ENCODE measurements at regions not wholly inside any gene's neighbourhood (a gene's known extent, or its start where the extent isn't known, plus 50 kb on each side); places are given as distances from the start of the nearest gene placed in this dataset.
"Not testable (repeated sequence)": the region's sequence is repeated elsewhere in the genome, so short reads cannot be mapped to it uniquely, and the experiment has no call there.

DNA sequence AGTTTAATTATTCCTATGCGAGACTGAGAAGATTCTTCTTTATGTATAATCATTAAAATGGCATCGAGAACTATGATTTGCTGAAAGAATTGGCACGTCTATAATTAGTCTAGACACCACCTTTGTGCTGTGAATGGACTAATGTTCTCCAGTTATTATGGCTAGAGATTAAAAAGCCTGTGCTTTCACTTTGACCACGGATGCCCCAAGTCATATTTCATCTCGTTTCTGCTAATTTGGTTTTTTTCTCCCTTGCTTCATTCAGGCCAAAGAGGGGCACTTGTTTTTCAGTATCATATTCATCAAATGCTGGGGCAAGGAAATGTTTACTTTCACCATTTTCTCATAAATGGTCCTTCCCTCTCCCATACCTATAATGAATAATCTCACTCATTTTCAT lies 63.3 kb upstream of the BMS1 start:
- whole genome bisulfite sequencing, 2 donors (ENCODE audit: extremely low coverage in 2 of 2, insufficient read length in 2 of 2, insufficient replicate concordance in 1 of 2): no CpG with 5 or more reads among the region's 5 CpGs

DNA sequence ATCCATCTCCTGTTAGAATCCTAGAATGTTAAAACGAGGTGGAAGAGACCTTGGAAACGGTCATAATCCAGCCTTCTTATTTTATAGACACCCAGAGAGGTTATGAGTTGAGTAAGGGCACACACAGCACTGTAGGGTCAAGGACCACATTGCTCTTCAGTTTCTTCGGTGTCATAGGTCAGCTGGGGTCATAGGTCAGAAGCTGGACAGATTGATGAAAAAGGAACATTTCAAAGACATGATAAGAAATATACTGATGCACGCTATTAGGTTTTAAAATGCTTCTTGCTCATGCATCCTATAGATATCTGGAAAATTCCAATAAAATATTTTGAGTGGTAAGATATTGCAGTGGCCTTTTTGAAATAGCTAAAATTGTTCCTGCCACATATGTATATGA lies 60.0 kb upstream of the BMS1 start:
- no peak overlapping the region for H2AK5ac ChIP-seq (ENCODE audit: low read depth, low read length)
- WGBS, 2 donors (ENCODE audit: extremely low coverage in 2 of 2, insufficient read length in 2 of 2, insufficient replicate concordance in 1 of 2): no CpG with 5 or more reads among the region's 4 CpGs
- H3K27me3 ChIP-seq (ENCODE audit: control insufficient read depth in 3 of 3, insufficient read depth in 3 of 3, low read depth in 1 of 3, low read length in 3 of 3): peaks cover 0 to 2% (median 0%) of the 10 kb centered on the region in 3 experiments
- H2BK12ac ChIP-seq (ENCODE audit: low read length): no peak overlapping the region
- no peak overlapping the region for H3K23ac ChIP-seq (ENCODE audit: low read depth, low read length, poor library complexity)
- DNase-seq (ENCODE audit: low spot score): no peak
- H2BK120ac ChIP-seq (ENCODE audit: low read depth, low read length): no peak overlapping the region
- no peaks in the 10 kb centered on the region for H3K79me1 ChIP-seq (ENCODE audit: low read depth, low read length)
- no peaks in the 10 kb centered on the region for H3K36me3 ChIP-seq (replicated peaks in 1 of 2; ENCODE audit: control insufficient read depth in 2 of 2, insufficient read depth in 2 of 2, low read length in 2 of 2)
- H3K14ac ChIP-seq (ENCODE audit: low read length): no peak overlapping the region
- H3K4me3 ChIP-seq (ENCODE audit: low read length in 2 of 2): no peak overlapping the region
- H3K4ac ChIP-seq (ENCODE audit: low read length): no peak overlapping the region
- no peak overlapping the region for H2BK5ac ChIP-seq (ENCODE audit: low read length)
- H3K4me1 ChIP-seq (ENCODE audit: control insufficient read depth in 2 of 2, insufficient read depth in 1 of 2, low read depth in 1 of 2, low read length in 2 of 2): no peaks in the 10 kb centered on the region
- no peak overlapping the region for H3K27ac ChIP-seq (replicated peaks; ENCODE audit: low read length)
- H3K4me2 ChIP-seq (ENCODE audit: insufficient read depth, low read length, poor library complexity, severe bottlenecking): no peak overlapping the region
- H4K91ac ChIP-seq (ENCODE audit: low read depth, low read length, poor library complexity): no peak overlapping the region
- no peak overlapping the region for H4K8ac ChIP-seq (ENCODE audit: low read depth, low read length)
- H3K9ac ChIP-seq (ENCODE audit: low read depth, low read length, poor library complexity): no peak overlapping the region
- no peak overlapping the region for H2AFZ ChIP-seq (ENCODE audit: low read length)
- no peak overlapping the region for H2BK15ac ChIP-seq (ENCODE audit: low read length)
- peaks cover 0 to 2% of the 10 kb centered on the region in 2 donors for H3K9me3 ChIP-seq (replicated peaks in 1 of 2; ENCODE audit: control insufficient read depth in 2 of 2, insufficient read depth in 1 of 2, low read depth in 1 of 2, low read length in 2 of 2)
- H3K18ac ChIP-seq (ENCODE audit: low read length): no peak overlapping the region

More for the DNA sequence above, 63.3 kb upstream of the BMS1 start:
- H3K79me1 ChIP-seq (ENCODE audit: low read depth, low read length); H2BK15ac ChIP-seq (ENCODE audit: low read length); H3K9ac ChIP-seq (ENCODE audit: low read depth, low read length, poor library complexity); H3K4me3 ChIP-seq (ENCODE audit: low read length in 2 of 2); H3K4me1 ChIP-seq (ENCODE audit: control insufficient read depth in 2 of 2, insufficient read depth in 1 of 2, low read depth in 1 of 2, low read length in 2 of 2); H3K4me2 ChIP-seq (ENCODE audit: insufficient read depth, low read length, poor library complexity, severe bottlenecking); H2AFZ ChIP-seq (ENCODE audit: low read length); H2BK12ac ChIP-seq (ENCODE audit: low read length); H3K23ac ChIP-seq (ENCODE audit: low read depth, low read length, poor library complexity); DNase-seq (ENCODE audit: low spot score); H3K36me3 ChIP-seq (replicated peaks in 1 of 2; ENCODE audit: control insufficient read depth in 2 of 2, insufficient read depth in 2 of 2, low read length in 2 of 2); H2BK5ac ChIP-seq (ENCODE audit: low read length); H4K91ac ChIP-seq (ENCODE audit: low read depth, low read length, poor library complexity); H2BK120ac ChIP-seq (ENCODE audit: low read depth, low read length); H3K14ac ChIP-seq (ENCODE audit: low read length); H3K4ac ChIP-seq (ENCODE audit: low read length); H3K9me3 ChIP-seq (replicated peaks in 1 of 2; ENCODE audit: control insufficient read depth in 2 of 2, insufficient read depth in 1 of 2, low read depth in 1 of 2, low read length in 2 of 2); H3K27me3 ChIP-seq (ENCODE audit: control insufficient read depth in 3 of 3, insufficient read depth in 3 of 3, low read depth in 1 of 3, low read length in 3 of 3); H2AK5ac ChIP-seq (ENCODE audit: low read depth, low read length); H4K8ac ChIP-seq (ENCODE audit: low read depth, low read length); H3K27ac ChIP-seq (replicated peaks; ENCODE audit: low read length); H3K18ac ChIP-seq (ENCODE audit: low read length): not testable (repeated sequence)

- H2BK5ac ChIP-seq (ENCODE audit: low read length); H3K9me3 ChIP-seq (replicated peaks in 1 of 2; ENCODE audit: control insufficient read depth in 2 of 2, insufficient read depth in 1 of 2, low read depth in 1 of 2, low read length in 2 of 2); H4K91ac ChIP-seq (ENCODE audit: low read depth, low read length, poor library complexity); H3K23ac ChIP-seq (ENCODE audit: low read depth, low read length, poor library complexity); H2AFZ ChIP-seq (ENCODE audit: low read length); H3K9ac ChIP-seq (ENCODE audit: low read depth, low read length, poor library complexity); H3K14ac ChIP-seq (ENCODE audit: low read length); H3K4ac ChIP-seq (ENCODE audit: low read length); H2BK15ac ChIP-seq (ENCODE audit: low read length); H2BK120ac ChIP-seq (ENCODE audit: low read depth, low read length); H3K36me3 ChIP-seq (replicated peaks in 1 of 2; ENCODE audit: control insufficient read depth in 2 of 2, insufficient read depth in 2 of 2, low read length in 2 of 2); H4K8ac ChIP-seq (ENCODE audit: low read depth, low read length); H3K27me3 ChIP-seq (ENCODE audit: control insufficient read depth in 3 of 3, insufficient read depth in 3 of 3, low read depth in 1 of 3, low read length in 3 of 3); DNase-seq (ENCODE audit: low spot score); H3K27ac ChIP-seq (replicated peaks; ENCODE audit: low read length); H3K4me2 ChIP-seq (ENCODE audit: insufficient read depth, low read length, poor library complexity, severe bottlenecking); H2AK5ac ChIP-seq (ENCODE audit: low read depth, low read length); H3K18ac ChIP-seq (ENCODE audit: low read length); H3K4me3 ChIP-seq (ENCODE audit: low read length in 2 of 2); H3K79me1 ChIP-seq (ENCODE audit: low read depth, low read length); H2BK12ac ChIP-seq (ENCODE audit: low read length); H3K4me1 ChIP-seq (ENCODE audit: control insufficient read depth in 2 of 2, insufficient read depth in 1 of 2, low read depth in 1 of 2, low read length in 2 of 2): not testable (repeated sequence)
- WGBS, 2 donors (ENCODE audit: extremely low coverage in 2 of 2, insufficient read length in 2 of 2, insufficient replicate concordance in 1 of 2): no CpG with 5 or more reads among the region's 3 CpGs
These were observed 59.0 kb upstream of the BMS1 start for GRCh38 chr10:42723549-42723948.

DNA sequence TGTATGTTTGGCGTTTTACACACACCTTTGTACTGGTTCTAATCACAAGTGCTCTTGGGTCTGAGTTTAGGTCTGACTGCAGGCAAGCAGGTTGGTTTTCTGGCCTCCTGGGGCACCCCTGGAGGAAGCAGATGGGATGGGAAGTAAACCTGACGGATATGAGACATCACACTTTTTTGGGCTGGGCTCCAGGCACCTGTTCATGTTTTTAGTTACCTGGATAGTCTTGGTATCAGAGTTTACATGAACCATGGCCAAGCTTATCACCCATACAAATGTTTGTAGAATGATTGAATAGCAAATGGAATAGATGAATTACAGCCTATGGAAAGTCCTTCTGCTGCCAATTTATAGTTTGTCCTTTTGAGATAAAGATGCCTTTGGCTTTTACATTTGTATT lies 57.9 kb upstream of the BMS1 start:
- DNase-seq (ENCODE audit: low spot score): not testable (repeated sequence)

More for the DNA sequence above, 57.9 kb upstream of the BMS1 start:
- not testable (repeated sequence) for H3K4me1 ChIP-seq (ENCODE audit: control insufficient read depth in 2 of 2, insufficient read depth in 1 of 2, low read depth in 1 of 2, low read length in 2 of 2); H3K9ac ChIP-seq (ENCODE audit: low read depth, low read length, poor library complexity); H3K4me2 ChIP-seq (ENCODE audit: insufficient read depth, low read length, poor library complexity, severe bottlenecking); H3K79me1 ChIP-seq (ENCODE audit: low read depth, low read length); H3K4ac ChIP-seq (ENCODE audit: low read length); H2BK15ac ChIP-seq (ENCODE audit: low read length); H3K4me3 ChIP-seq (ENCODE audit: low read length in 2 of 2); H2AK5ac ChIP-seq (ENCODE audit: low read depth, low read length); H3K27me3 ChIP-seq (ENCODE audit: control insufficient read depth in 3 of 3, insufficient read depth in 3 of 3, low read depth in 1 of 3, low read length in 3 of 3); H3K9me3 ChIP-seq (replicated peaks in 1 of 2; ENCODE audit: control insufficient read depth in 2 of 2, insufficient read depth in 1 of 2, low read depth in 1 of 2, low read length in 2 of 2); H4K8ac ChIP-seq (ENCODE audit: low read depth, low read length); H3K23ac ChIP-seq (ENCODE audit: low read depth, low read length, poor library complexity); H2AFZ ChIP-seq (ENCODE audit: low read length); H2BK12ac ChIP-seq (ENCODE audit: low read length); H2BK5ac ChIP-seq (ENCODE audit: low read length); H3K36me3 ChIP-seq (replicated peaks in 1 of 2; ENCODE audit: control insufficient read depth in 2 of 2, insufficient read depth in 2 of 2, low read length in 2 of 2); H2BK120ac ChIP-seq (ENCODE audit: low read depth, low read length); H3K27ac ChIP-seq (replicated peaks; ENCODE audit: low read length); H4K91ac ChIP-seq (ENCODE audit: low read depth, low read length, poor library complexity); H3K14ac ChIP-seq (ENCODE audit: low read length); H3K18ac ChIP-seq (ENCODE audit: low read length)
- no CpG with 5 or more reads among the region's 2 CpGs for WGBS, 2 donors (ENCODE audit: extremely low coverage in 2 of 2, insufficient read length in 2 of 2, insufficient replicate concordance in 1 of 2)

All from neuronal stem cell (in vitro differentiated cells).